Stimulated activated CD4-positive, alpha-beta T cell treated with anti-CD3 and anti-CD28 coated beads, Interleukin-4, amount 100 ng/mL, for 48 hours (primary cell): ENCODE measurements at regions not wholly inside any gene's neighbourhood (a gene's known extent, or its start where the extent isn't known, plus 50 kb on each side); places are given as distances from the start of the nearest gene placed in this dataset.

ENCODE experiments used
- DNase-seq, 2 donors: peaks; one replicate each; pipeline ENCODE4 v3.0.0-alpha.2; 2020; ENCODE audit warnings: low read depth in 2 of 2

DNA sequence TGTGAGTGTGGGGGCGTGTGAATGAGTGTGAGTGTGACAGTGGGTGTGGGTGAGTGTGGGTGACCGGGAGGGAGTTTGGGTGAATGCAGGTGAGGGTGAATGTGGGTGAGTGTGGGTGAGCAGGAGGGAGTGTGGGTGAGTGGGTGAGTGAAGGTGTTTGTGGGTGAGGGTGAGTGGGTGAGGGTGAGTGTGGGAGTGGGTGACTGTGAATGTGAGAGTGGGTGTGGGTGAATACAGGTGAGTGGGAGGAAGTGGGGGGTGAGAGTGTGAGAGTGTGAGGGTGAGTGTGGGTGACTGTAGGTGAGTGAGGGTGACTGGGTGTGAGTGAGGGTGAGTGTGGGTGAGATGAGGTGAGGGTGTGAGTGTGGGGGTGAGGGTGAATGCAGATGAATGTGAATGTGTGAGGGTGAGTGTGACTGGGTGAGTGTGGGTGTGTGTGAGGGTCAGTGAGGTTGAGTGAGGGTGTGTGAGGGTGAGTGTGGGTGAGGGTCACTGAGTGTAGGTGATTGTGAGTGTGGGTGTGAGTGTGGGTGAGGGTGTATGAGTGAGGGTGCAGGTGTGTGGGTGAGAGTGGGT lies 1677.3 kb upstream of the TENM3 start:
- DNase-seq: no peak

DNA sequence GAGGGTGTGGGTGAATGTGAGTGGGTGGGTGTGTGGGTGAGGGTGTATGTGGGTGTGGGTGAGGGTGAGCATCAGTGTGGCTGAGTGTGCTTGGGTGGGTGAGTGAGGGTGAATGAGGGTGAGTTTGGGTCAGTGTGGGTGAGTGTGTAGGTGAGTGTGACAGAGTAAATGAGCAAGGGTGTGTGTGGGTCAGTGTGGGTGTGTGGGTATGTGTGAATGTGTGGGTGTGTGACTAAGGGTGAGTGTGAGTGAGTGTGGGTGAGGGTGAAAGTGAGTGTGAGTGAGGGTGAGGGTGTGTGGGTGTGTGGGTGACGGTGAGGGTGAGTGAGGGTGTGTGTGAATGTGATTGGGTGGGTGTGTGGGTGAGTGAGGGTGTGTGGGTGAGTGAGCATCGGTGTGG lies 1676.7 kb upstream of the TENM3 start:
- no peak for DNase-seq

DNA sequence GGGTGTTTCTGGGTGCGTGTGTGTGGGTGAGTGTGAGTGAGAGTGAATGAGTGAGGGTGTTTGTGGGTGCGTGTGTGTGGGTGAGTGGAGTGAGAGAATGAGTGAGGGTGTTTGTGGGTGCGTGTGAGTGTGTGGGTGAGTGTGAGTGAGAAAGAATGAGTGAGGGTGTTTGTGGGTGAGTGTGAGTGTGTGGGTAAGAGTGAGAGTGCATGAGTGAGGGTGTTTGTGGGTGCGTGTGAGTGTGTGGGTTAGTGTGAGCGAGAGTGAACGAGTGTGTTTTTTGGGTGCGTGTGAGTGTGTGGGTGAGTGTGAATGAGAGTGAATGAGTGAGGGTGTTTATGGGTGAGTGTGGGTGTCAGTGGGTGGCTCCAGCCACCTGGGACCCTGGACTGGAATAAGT lies 1676.1 kb upstream of the TENM3 start:
- no peak for DNase-seq

DNA sequence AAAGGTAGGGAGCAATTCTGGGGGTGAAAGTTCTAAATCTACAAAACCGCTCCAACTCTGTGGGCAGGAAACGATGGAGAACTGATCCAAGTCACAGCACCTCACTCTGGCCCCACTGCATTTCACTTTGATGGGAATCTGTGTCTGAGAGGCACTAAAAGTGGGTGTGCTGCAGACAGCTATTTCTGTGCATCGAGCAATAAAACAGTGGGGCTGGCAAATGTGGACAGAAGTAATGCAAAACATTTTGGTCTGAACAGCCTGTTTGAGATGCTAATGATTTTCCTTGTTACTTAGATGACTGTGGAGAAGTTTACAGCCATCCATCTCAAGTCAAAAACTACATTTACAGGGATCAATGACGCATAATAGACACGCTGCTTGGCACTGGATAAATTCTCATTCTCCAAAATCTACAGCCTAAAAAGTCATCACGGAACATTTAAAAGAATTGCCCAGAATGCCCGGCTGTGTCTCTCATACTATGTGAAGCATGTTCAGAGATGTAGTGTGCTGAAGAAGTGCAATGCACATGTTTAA lies 1671.6 kb upstream of the TENM3 start:
- DNase-seq: no peak

DNA sequence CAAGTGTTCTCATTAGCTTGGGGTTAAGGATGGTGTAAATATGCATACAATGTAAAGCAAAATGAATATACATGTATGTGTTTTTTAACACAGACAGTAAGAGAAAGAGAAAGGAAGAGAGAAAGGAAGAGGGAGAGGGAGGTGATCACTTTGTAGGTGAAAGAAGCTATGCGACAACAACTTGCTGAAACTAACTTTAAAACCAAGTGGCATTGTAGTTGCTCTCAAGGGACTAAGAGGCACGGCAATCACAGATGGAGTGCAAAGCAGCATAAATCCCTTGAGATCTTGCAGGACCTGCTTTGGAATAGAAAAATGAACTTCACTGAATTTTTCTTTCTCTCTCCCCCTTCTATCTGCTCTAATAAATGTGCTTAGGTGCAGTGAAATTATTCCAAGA lies 1665.0 kb upstream of the TENM3 start:
- no peak for DNase-seq

DNA sequence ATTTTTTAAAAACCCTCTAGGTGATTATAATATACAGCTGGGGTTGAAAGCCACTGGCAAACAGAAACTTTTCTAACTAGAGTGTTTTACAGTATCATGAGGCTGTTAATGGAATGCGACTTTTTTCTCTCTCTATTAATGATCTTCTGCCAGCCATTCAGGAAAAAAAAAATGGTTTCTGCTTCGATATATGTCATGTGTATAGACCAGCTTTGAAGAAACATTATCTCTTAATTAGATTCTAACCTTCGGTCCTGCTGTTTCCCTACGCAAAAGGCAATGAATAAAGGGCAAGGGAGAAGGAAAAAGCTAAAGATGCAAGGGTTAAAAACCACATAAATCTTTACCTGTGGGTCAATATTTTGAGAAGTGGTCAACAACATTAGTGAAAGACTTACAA lies 1662.1 kb upstream of the TENM3 start:
- no peak for DNase-seq

DNA sequence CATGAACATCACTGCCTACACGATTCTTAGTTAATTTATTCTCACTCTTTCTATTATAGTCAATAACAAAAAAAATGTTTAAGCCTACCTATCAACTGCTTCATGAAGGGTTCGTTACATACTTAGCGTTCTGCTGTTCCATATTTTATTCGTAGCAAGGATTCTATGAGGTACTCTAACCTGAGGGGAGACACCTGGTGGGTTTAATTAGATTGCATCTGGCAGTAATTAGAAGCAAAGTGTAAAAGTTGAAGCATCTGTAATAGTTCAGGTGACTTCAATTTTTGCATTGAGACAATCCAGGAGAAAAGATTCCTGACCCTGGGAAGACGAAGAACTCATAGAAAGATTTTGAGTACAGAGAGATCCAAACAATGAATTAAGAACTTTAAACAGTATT lies 1655.8 kb upstream of the TENM3 start:
- DNase-seq: no peak

DNA sequence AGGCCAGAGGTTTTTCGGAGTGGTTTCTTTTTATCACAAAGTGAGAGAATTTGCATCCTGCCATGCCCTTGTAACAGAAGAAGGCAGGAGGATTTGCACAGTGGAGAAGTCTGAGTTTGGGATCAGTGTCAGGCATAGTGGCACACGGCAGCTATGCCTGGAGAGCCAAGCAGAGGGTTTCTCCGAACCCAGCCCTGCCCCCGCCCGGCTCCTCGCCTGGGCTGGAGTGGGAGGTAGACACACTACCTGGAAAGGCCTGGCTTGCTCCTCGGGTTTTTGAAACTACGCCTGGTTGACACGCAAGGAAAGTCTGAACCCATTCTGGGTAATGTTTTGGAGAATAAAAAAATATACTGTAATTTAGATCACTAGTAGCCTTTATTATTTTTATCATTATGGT lies 1653.6 kb upstream of the TENM3 start:
- DNase-seq: no peak

DNA sequence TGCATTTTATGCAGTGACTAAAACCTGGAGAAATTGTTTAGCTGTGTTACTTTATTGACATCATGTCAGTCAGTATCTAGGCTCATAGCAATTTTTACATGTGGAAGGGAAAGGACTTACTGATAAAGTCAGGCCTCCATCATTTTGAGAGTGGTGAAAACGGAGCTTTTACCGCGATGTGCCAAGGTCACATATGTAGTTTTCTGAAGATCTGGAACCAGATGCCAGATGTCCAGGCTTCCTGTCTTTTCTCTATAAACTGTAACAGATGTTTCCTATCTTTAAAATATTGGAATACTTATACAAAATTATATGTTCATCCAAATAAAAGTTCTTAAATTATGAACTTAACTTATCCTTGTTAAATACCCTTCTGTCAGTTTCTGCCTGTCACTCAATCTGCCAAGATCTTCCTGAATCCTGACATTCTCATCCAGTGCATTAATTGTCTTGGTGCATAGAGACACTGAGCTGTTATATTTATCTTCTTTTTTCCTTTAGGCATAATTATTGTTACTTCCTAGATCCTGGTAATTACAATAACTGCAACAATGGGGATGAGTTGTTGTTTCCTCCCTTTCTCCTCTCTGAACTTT lies 1646.2 kb upstream of the TENM3 start:
- no peak for DNase-seq

DNA sequence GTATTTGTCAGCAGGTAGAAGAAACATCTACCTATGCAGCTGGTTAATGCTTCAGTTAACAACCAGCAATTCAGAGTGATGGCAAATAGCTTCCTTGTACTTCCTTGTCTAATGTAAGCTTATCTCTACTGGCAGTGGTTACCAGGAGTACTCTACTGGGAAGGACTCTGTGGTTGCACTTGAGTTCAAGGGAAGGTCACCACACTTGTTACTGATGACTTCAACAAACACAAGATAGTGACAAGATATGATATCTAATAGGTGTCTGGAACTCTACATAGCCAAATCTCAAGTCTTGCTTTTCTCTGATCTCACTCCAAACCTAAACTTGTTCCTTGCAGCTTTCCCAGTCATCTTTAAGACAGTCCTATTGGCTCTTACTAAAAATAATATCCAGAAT lies 1644.9 kb upstream of the TENM3 start:
- no peak for DNase-seq

DNA sequence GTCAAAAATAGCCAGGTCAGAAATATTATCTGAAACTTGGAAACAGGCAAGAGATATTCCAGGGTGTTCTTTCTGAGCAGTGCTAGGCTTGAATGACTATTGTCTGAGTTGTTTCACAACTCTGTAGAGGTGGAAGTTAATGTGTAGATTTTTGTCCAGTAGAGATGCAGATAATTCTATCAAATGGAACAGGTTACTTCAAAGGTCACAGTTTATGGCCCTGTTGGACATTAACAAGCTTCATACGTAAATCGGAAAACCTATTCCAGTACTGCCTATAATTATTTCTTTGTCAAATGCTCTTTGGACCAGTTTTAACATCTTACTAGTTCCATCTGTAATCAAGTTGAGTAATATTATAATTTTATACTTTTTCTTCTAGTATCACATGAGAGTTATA lies 1639.4 kb upstream of the TENM3 start:
- no peak for DNase-seq

DNA sequence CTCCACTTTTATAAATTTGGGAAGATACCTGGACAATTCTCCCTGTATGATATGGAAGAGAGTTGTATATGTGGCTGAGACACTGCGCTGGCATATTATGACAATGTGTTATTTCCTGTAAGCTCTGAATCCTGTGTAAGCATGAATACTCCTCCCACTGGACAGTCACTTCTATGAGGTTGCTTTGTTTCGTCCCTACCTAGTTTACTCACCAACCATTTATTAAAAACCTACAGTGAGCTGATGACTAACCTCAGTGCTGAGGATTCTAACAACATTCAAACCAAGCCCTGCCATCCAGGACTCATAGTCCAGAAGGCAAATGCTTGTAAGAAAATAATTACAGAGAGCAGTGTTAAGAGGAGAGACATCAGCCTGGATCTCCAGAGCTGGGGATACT lies 1632.9 kb upstream of the TENM3 start:
- DNase-seq: no peak

DNA sequence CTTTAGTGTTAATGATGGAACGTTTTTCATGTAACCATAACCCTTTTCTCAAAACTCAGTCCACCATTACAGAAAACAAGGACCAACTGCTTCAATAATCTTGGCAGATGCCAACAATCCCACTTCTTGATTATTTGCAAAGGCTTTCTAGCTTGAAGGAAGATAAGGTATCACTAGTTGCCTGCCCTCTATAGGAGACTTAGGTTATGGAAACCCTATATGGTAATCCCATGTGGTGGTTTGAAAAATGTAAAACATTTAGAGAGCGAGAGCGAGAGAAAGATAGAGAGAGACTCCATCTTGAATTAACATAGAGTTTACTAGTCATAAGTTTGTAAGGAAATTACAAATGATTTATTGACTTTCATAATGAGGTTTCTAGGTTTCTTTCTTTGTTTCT lies 1627.5 kb upstream of the TENM3 start:
- DNase-seq: no peak

DNA sequence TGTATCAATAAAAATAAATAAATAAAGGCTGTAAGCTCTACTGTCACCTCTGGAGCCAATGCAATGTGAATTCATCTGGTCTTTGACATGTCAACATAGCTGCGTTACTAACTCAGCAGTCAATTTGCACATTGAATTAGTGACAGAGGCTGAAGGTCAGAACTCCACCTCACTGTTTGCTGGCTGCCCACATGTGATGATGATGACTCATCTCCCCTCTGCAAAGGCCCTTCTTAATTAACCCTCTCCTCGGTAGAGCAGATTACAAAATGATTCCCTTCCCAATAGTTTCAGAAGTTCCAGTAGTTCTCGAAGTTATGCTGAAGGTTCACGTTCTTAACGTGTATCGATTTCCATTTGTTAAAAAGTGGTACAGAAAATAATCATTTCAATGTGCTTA lies 1626.0 kb upstream of the TENM3 start:
- DNase-seq: no peak

DNA sequence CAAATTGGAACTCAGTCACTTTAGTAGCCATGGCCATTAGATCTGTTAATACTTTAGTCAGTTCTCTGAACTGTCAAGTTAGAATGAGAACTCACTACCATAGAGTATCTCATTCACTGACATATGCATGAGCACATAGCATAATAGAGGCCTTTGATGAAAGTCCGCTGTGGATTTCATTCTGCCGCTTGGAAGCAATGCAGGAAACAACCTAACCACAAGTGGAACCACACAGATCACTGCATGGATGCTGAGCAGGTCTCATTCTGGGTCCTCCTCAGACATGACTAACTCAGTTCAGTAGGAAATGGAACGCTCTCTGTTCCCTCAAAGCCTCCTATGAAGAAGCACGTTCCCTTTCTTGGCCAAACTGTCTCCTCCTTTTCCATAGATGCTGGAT lies 1624.8 kb upstream of the TENM3 start:
- DNase-seq: no peak

DNA sequence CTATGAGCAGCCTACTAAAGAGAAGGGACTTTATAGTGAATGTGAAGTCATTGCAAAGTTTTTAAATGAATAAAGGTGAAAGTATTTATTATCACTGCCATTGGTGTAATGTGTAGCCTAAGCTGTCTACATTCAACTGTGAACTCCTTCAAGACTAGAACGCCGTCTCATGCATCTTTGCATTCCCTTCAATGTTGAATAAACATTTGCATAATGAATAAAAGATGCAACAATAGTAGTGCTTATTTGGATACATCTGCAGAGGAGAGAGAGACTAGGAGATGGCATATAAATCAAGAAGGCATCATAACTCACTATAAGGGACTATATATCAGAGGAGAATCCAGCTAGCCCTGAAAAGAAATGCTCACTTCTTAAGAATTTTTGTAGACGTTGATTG lies 1623.8 kb upstream of the TENM3 start:
- DNase-seq: no peak

DNA sequence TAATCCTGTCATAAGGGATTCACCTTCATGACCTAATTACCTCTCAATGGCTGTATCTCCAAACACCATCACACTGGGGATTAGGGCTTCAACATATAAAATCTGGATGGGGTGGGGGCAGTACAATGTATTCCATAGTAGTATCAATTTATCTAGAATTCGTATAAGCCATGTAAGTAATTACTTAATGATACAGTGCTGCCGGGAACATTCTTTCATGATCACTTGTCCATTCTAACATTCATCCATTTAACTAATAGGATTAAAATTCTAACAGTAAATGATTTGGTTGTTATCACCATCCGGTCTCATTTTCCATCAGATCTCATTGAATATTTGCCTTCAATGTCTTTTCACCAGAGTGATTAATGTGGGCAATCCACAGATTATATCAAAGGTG lies 1620.9 kb upstream of the TENM3 start:
- DNase-seq: no peak

DNA sequence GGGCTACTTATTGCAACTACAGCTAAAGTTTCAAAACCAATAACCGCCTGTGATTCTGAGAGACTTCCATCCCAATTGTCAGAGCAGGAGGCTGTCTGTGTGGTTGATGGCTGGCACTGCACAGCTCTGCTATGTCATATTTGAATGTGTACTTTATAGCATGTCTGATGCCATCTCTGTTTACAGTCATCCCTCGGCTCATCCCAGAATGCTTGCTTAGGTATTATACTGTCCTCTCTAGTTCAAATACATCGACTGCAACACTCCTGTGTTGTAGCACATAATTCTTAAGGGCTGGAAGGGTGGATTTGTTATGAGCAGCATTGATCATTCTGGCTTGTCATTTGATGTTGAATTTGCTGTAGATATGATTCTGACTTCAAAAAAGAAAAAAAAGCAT lies 1617.5 kb upstream of the TENM3 start:
- no peak for DNase-seq

DNA sequence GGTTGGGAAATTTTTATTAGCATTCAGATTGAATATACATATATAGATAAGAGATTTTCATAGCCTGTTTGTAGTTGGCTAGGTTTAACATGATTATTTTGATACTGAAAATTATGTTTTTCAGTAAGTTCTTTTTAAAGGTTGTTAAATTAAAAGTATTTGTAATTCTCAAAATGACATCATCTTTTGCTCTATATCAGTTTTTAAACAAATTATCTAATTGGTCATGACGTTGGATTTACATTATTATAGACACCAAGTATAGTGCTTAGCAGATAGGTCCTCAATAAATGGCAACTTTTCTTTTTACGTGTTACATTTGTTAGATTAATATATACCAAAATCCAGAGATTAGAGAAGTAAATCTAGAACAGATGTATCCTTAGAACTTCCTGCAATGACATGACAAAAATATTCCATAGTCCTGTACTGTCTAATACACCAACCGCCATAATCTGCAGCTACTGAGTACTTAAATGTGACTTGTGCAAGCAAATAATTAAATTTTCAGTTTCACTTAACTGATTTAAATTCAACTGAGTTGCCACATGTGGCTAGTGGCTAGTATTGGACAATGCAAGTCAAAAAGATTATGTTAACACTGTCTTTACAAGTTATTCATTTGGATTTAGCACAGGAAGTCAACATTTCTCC lies 1613.1 kb upstream of the TENM3 start:
- DNase-seq: no peak

DNA sequence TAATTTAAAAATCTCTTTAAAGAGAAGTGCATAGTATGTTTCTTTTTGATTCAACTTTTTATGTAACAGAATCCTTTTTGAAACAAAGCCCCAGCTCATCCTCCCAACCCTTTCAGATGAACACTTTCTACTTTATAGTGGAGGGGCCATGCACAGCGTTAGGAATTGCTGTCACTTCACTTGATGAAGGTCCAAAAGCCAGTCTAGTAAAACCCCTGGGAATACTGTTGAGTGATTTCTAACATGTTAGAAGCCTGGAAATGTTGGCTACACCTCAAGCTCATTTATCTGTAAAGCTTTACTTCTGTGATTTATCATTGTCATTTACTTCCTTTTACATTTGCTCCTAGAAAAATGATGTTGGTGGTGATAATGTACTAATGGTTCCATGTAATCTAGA lies 1608.9 kb upstream of the TENM3 start:
- DNase-seq: no peak

DNA sequence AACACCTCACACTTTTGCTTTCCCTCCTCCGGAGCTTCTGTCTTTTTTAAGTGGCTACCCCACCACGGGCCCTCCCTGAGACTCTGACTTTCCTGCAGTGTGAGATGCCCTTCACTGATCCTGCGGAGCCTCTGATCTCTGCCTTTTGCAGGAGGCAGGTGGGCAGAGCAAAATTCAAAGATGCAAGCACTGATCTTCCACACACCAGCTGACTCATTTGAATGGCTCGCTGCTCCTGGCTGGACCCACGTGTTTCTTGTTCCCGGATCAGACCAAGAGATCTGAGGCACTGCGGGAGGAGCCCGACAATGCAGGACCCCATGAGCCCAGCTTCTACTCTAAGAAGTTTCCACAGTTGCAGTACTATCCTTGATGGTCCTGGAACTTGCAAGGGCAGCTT lies 1607.9 kb upstream of the TENM3 start:
- DNase-seq: no peak

DNA sequence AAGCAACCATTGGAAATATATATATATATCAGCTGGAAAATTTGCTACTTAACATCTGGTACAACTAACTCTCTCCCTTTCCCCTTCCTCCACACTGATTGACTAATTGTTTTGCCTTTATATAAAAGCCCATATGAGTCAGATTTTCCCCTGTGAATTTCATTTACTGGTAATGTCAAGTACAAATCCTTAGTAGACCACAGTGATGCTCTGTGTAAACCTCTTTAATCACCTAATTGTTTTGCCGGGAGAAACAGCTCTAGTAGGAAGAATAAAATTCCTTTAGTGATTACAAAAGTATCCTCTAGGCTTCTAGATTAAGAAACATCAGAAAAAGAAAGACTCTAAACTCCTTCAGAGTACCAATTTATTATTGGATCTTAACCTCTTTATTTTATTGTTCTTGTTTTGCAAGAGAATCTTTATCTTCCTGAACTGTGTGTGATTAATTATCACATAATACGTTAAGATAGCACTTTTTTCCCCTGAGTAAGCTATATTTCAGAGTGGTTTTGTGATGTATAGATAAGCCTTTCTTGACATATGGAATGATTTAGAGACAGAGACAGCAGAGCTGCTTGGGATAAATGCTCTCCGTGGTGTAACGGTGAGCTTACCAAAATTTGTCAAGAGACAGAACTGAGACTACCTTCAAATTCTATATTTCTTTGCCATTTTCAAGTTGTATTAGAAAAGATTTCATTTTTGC lies 1606.4 kb upstream of the TENM3 start:
- DNase-seq: no peak

DNA sequence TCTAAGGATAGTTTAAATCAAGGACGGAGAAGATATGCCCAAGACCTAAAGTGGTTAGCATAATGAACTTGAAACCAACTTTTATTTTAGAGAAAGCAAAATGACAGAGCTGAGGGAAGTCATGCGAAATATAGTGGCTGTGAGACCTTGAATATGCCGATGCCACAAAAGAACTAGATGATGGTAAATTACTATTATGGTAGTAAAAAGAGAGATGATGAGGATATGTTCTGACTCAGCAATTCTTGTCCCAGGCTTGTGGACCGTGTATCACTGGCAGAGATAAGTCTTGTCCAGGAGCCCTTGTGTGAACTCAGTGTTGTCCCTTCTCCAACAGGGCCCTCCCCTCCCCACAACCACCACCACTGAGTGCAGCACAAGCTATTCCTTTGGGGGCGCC lies 1605.6 kb upstream of the TENM3 start:
- no peak for DNase-seq
